GM18498 (cell line): ENCODE measurements at regions not wholly inside any gene's neighbourhood (a gene's known extent, or its start where the extent isn't known, plus 50 kb on each side); places are given as distances from the start of the nearest gene placed in this dataset.

Experiments used
- ATAC-seq: cut with Tn5 transposase; IDR thresholded peaks from one replicate; pipeline ENCODE4 v1.9.1; 2021; ENCODE audit warnings: mild to moderate bottlenecking, moderate library complexity; ENCODE audit not compliant: unreplicated experiment

DNA sequence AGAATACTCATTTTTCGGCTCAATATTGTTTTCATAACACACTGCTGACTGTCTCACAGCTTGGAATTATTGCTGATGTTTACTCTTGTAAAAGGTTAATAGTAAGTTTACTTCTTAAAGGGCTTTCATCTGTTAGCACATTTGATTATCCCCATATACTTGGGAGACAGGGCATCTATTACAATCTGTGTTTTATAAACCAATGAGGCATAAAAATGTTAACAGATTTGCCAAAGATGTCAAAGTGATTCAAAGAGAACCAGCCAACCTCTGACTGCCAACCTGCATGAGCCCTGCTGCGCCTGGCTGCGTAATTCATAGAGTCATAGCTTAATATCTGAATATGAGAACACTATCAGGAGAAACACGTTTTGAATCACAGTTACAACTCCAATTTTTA lies 665.6 kb downstream of the TRIML1 start:
- ATAC-seq: no peak

GRCh38 chr4:188811121-188811520 lies 671.9 kb downstream of the TRIML1 start:
- ATAC-seq: no peak

- no peak for ATAC-seq
These were observed 673.4 kb downstream of the TRIML1 start for GRCh38 chr4:188812644-188813043.

GRCh38 chr4:188818300-188818699 lies 679.1 kb downstream of the TRIML1 start:
- ATAC-seq: no peak

- ATAC-seq: no peak
These were observed 680.0 kb downstream of the TRIML1 start for GRCh38 chr4:188819233-188819632.

GRCh38 chr4:188821500-188821899 lies 682.3 kb downstream of the TRIML1 start:
- no peak for ATAC-seq

DNA sequence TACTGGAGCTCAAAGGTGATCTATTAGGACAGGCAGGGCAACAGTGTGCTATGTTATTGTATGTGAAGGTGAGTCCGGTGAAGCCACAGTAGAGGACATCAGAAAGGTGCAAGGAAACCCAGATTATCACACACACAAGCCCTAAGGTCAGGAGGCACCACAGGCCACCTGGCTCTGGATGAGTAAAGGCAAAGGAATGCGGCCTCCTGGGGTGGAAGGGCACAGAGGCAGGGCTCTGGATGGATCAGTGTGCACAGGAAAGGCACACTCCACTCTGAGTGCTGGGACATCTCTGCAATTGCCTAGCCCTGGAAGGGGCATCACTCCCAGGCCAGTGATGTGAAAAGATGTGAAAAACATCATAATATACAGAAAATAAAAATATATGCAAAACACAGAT lies 683.5 kb downstream of the TRIML1 start:
- no peak for ATAC-seq

DNA sequence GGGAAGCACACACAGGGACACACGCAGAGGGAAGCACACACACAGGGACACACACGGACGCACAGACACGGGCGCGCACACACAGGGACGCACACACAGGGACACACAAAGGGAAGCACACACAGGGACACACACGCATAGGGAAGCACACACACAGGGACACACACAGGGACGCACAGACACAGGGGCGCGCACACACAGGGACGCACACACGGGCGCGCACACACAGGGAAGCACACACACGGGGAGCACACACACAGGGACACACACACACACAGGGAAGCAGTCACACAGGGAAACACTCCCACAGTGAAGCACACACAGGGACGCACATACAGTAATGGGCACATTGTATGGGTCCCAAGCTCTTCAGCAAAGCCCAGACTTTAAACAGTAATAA lies 685.3 kb downstream of the TRIML1 start:
- no peak for ATAC-seq

GRCh38 chr4:188826393-188826792 lies 687.2 kb downstream of the TRIML1 start:
- no peak for ATAC-seq

DNA sequence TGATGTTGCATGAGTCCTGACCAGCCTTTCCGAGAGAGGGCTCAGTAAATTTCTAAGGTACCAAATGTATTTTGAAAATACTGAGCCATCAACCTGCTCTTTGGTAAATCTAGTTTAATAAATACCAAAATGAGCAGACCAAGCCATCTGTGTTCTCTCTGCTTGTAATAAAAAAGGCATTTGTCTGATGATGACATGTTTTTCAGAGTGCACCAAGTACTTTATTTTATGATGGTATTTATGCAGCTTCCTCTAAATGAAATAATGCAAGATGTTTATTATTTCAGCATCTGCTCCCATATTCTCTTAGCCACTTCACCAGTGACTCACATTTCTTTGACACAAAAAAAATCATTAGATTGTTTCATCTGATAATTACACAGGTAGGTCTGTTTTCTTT lies 700.5 kb downstream of the TRIML1 start:
- no peak for ATAC-seq

GRCh38 chr4:188841523-188841922 lies 702.3 kb downstream of the TRIML1 start:
- ATAC-seq: no peak

DNA sequence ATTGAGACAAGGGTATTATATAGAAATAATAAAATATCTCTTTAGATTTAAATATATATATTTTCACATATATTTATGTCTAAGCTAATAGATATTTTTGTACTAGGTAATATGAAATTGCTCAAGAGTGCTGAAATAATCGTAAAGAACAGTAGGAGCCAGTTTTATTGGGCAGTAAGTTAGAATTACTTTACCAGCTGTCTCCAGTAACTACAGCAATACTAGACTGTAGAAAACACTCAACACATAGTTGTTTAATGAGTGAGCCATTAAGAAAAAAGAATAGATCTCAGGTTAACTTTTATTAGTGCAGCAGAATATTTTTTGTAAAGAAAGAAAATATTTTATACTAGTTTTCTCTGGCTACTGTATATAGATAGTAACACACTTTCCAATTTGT lies 715.2 kb downstream of the TRIML1 start:
- no peak for ATAC-seq

- ATAC-seq: no peak
These were observed 719.5 kb downstream of the TRIML1 start for GRCh38 chr4:188858696-188859095.

GRCh38 chr4:188864741-188865140 lies 725.5 kb downstream of the TRIML1 start:
- ATAC-seq: no peak

GRCh38 chr4:188867796-188868195 lies 728.6 kb downstream of the TRIML1 start:
- ATAC-seq: no peak

- no peak for ATAC-seq
These were observed 730.3 kb downstream of the TRIML1 start for GRCh38 chr4:188869581-188869980.

GRCh38 chr4:188872809-188873208 lies 733.6 kb downstream of the TRIML1 start:
- no peak for ATAC-seq

DNA sequence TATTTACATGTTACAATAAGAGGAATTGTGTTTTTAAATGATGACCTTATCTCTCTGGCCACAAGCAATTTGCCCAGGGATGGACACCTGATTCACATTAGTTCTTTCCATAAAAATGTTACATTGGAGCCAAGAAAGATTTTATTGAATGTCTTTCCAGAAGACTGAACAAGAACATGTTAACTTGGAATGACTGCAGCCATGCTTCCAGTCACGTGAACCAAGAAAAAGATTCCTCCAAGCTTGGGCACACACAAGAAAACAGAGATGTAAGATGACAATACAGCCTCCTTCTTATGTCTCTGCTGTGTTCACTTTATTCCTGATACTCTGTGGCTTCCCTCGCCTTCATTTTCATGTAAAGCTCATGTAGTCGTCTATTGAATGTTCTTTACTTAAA lies 737.6 kb downstream of the TRIML1 start:
- ATAC-seq: no peak

- no peak for ATAC-seq
These were observed 740.4 kb downstream of the TRIML1 start for GRCh38 chr4:188879598-188879997.

GRCh38 chr4:188887905-188888304 lies 748.7 kb downstream of the TRIML1 start:
- no peak for ATAC-seq

DNA sequence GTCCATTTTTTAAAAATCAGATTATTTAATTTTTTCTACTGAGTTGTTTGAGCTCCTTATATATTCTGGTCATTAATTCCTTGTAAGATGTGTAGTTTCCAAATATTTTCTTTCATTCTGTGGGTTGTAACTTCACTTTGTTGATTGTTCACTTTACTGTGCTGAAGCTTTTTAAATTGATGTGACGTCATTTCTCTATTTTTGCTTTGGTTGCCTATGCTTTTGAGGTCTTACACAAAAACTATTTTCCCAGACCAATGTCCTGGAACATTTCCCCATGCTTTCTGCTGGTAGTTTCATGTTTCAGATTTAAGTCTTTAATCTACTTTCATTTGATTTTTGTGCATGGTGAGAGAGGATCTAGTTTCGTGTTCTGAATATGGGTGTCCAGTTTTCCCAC lies 753.6 kb downstream of the TRIML1 start:
- ATAC-seq: no peak

- ATAC-seq: no peak
These were observed 764.7 kb downstream of the TRIML1 start for GRCh38 chr4:188903986-188904385.

DNA sequence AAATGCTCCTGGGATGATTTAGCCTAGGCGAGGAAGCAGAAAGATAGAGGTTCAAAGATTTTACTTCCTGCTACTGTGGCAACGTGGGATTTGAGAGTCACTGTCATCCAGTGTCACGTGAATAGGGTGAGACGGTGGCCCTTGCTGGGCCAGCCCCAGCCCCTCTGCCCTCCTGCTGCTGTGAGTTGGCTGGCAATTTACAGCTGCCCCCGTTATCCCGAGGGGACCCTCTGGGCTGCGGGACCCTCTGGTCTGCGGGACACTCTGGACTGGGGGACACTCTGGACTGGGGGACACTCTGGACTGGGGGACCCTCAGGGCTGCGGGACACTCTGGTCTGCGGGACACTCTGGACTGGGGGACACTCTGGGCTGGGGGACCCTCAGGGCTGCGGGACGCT lies 765.4 kb downstream of the TRIML1 start:
- no peak for ATAC-seq

- no peak for ATAC-seq
These were observed 766.0 kb downstream of the TRIML1 start for GRCh38 chr4:188905248-188905647.
